HEK293T (cell line): ENCODE measurements at regions not wholly inside any gene's neighbourhood (a gene's known extent, or its start where the extent isn't known, plus 50 kb on each side); places are given as distances from the start of the nearest gene placed in this dataset.
"Not testable (repeated sequence)": the region's sequence is repeated elsewhere in the genome, so short reads cannot be mapped to it uniquely, and the experiment has no call there.

Source experiments
- ARNT ChIP-seq: fragments of 450-650 bp; IDR thresholded peaks from 2 replicates; pipeline ENCODE4 v1.6.1; 2017; ENCODE audit warnings: mild to moderate bottlenecking
- BHLHE40 ChIP-seq: fragments of 450-650 bp; IDR thresholded peaks from 2 replicates; pipeline ENCODE4 v1.6.1; 2016; ENCODE audit warnings: mild to moderate bottlenecking, moderate library complexity, borderline replicate concordance
- CTBP1 ChIP-seq: fragments of 450-650 bp; IDR thresholded peaks from 2 replicates; pipeline ENCODE4 v1.6.1; 2016; ENCODE audit warnings: borderline replicate concordance
- ELF4 ChIP-seq: fragments of 450-650 bp; IDR thresholded peaks from 2 replicates; pipeline ENCODE4 v1.6.1; 2017; ENCODE audit warnings: antibody characterized with exemption
- FOXM1 ChIP-seq: fragments of 450-650 bp; IDR thresholded peaks from 2 replicates; pipeline ENCODE4 v1.6.1; 2017; ENCODE audit warnings: mild to moderate bottlenecking, borderline replicate concordance
- SP1 ChIP-seq: fragments of 450-650 bp; IDR thresholded peaks from 2 replicates; pipeline ENCODE4 v1.6.1; 2017
- SUZ12 ChIP-seq: fragments of 450-650 bp; IDR thresholded peaks from 2 replicates; pipeline ENCODE4 v1.6.1; 2016; ENCODE audit warnings: mild to moderate bottlenecking

- TF ChIP-seq ARNT, SUZ12, FOXM1, CTBP1, SP1, BHLHE40, ELF4: not testable (repeated sequence)
Observed at GRCh38 chr2:113365290-113365689, 72.2 kb upstream of the ZNG1B start.
